Testis (tissue), 2 donors: ENCODE measurements at regions not wholly inside any gene's neighbourhood (a gene's known extent, or its start where the extent isn't known, plus 50 kb on each side); places are given as distances from the start of the nearest gene placed in this dataset.

ENCODE experiments used
- POLR2A ChIP-seq: fragments of 450-650 bp; IDR thresholded peaks from one replicate; pipeline ENCODE4 v1.6.1; 2017; ENCODE audit warnings: antibody characterized with exemption, mild to moderate bottlenecking, moderate library complexity
- TF ChIP-seq, protein P1 (sequence below), 3 experiments: fragments of 450-650 bp in 2 of 3; fragments of 200-600 bp in 1 of 3; sonication (generic) in 1 of 3; IDR thresholded peaks; one replicate each; pipeline ENCODE4 v1.5.1; 2016 to 2019; ENCODE audit warnings: antibody characterized with exemption in 3 of 3, mild to moderate bottlenecking in 2 of 3, moderate library complexity in 1 of 3

DNA sequence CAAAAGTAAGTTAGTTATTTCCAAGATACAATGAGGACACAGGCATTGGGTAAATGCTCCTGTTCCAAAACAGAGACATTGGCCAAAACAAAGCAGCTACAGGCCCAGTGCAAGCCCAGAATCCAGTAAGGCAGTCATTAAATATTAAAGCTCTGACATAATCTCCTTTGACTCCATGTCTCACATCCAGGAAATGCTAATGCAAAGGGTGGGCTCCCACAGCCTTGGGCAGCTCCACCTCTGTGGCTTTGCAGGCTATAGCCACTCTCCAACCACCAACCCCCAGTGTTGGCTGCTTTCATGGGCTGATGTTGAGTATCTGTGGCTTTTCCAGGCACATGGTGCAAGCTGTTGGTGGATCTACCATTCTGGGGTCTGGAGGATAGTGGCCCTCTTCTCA lies 733.4 kb upstream of the SOX9 start:
- TF ChIP-seq, protein P1, sequence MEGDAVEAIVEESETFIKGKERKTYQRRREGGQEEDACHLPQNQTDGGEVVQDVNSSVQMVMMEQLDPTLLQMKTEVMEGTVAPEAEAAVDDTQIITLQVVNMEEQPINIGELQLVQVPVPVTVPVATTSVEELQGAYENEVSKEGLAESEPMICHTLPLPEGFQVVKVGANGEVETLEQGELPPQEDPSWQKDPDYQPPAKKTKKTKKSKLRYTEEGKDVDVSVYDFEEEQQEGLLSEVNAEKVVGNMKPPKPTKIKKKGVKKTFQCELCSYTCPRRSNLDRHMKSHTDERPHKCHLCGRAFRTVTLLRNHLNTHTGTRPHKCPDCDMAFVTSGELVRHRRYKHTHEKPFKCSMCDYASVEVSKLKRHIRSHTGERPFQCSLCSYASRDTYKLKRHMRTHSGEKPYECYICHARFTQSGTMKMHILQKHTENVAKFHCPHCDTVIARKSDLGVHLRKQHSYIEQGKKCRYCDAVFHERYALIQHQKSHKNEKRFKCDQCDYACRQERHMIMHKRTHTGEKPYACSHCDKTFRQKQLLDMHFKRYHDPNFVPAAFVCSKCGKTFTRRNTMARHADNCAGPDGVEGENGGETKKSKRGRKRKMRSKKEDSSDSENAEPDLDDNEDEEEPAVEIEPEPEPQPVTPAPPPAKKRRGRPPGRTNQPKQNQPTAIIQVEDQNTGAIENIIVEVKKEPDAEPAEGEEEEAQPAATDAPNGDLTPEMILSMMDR (IDR thresholded peaks at IDR 0.05), result no peak
- TF ChIP-seq POLR2A, result no peak
